WTC11 (cell line): ENCODE measurements at regions not wholly inside any gene's neighbourhood (a gene's known extent, or its start where the extent isn't known, plus 50 kb on each side); places are given as distances from the start of the nearest gene placed in this dataset.

Experiments used
- TF ChIP-seq, protein P1 (sequence below): sonication (generic); formaldehyde crosslinking; IDR thresholded peaks from 2 replicates; pipeline ENCODE4 v1.8.0; 2022; ENCODE audit warnings: mild to moderate bottlenecking, missing genetic modification reagents
- TF ChIP-seq, protein P2 (sequence below): fragments of 200-600 bp; IDR thresholded peaks from 2 replicates; pipeline ENCODE4 v1.8.0; 2022; ENCODE audit warnings: antibody characterized with exemption

DNA sequence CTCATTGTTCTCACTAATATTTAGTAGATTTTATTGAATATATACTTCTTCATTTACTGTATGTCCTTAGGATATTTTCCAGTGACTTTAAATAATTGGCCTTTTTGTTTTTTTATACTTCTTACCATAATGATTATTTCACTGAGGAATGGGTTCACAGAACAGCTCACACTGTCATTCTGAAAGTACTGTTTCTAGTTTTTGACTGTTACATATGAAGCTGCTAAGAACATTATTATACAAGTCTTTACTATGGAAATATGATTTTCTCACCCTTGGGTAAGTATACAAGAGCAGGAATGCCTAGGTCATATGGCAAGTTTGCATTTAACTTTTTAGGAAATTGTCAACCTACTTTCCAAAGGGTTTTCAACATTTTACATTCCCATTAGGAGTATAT, 343.1 kb downstream of the CCER1 start:
- TF ChIP-seq, protein P1, sequence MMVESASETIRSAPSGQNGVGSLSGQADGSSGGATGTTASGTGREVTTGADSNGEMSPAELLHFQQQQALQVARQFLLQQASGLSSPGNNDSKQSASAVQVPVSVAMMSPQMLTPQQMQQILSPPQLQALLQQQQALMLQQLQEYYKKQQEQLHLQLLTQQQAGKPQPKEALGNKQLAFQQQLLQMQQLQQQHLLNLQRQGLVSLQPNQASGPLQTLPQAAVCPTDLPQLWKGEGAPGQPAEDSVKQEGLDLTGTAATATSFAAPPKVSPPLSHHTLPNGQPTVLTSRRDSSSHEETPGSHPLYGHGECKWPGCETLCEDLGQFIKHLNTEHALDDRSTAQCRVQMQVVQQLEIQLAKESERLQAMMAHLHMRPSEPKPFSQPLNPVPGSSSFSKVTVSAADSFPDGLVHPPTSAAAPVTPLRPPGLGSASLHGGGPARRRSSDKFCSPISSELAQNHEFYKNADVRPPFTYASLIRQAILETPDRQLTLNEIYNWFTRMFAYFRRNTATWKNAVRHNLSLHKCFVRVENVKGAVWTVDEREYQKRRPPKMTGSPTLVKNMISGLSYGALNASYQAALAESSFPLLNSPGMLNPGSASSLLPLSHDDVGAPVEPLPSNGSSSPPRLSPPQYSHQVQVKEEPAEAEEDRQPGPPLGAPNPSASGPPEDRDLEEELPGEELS (CRISPR knock-in tag), result no peak
- TF ChIP-seq, protein P2, sequence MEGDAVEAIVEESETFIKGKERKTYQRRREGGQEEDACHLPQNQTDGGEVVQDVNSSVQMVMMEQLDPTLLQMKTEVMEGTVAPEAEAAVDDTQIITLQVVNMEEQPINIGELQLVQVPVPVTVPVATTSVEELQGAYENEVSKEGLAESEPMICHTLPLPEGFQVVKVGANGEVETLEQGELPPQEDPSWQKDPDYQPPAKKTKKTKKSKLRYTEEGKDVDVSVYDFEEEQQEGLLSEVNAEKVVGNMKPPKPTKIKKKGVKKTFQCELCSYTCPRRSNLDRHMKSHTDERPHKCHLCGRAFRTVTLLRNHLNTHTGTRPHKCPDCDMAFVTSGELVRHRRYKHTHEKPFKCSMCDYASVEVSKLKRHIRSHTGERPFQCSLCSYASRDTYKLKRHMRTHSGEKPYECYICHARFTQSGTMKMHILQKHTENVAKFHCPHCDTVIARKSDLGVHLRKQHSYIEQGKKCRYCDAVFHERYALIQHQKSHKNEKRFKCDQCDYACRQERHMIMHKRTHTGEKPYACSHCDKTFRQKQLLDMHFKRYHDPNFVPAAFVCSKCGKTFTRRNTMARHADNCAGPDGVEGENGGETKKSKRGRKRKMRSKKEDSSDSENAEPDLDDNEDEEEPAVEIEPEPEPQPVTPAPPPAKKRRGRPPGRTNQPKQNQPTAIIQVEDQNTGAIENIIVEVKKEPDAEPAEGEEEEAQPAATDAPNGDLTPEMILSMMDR, result no peak
